ENCODE measurements at regions not wholly inside any gene's neighbourhood (a gene's known extent, or its start where the extent isn't known, plus 50 kb on each side); places are given as distances from the start of the nearest gene placed in this dataset.

GRCh38 chr9:87179553-87180340 is 232.4 kb upstream of the GAS1 start:
- TF ChIP-seq ZNF384 (IDR thresholded peaks at IDR 0.05), result no peak
- no peak for TF ChIP-seq SP1 (IDR thresholded peaks at IDR 0.05)
- TF ChIP-seq SUZ12 (IDR thresholded peaks at IDR 0.05), result no peak
- TF ChIP-seq, protein P1, sequence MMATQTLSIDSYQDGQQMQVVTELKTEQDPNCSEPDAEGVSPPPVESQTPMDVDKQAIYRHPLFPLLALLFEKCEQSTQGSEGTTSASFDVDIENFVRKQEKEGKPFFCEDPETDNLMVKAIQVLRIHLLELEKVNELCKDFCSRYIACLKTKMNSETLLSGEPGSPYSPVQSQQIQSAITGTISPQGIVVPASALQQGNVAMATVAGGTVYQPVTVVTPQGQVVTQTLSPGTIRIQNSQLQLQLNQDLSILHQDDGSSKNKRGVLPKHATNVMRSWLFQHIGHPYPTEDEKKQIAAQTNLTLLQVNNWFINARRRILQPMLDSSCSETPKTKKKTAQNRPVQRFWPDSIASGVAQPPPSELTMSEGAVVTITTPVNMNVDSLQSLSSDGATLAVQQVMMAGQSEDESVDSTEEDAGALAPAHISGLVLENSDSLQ (IDR thresholded peaks at IDR 0.05), result no peak
- TF ChIP-seq FOXM1 (IDR thresholded peaks at IDR 0.05; ENCODE audit: borderline replicate concordance), result no peak
- no peak for TF ChIP-seq FOXK2 (IDR thresholded peaks at IDR 0.05)
- TF ChIP-seq NFRKB (IDR thresholded peaks at IDR 0.05), result no peak
